NCI-H82 treated with DMSO at 0.1 percent for 48 hours (cell line): ENCODE measurements at regions not wholly inside any gene's neighbourhood (a gene's known extent, or its start where the extent isn't known, plus 50 kb on each side); places are given as distances from the start of the nearest gene placed in this dataset.
"Not testable (repeated sequence)": the region's sequence is repeated elsewhere in the genome, so short reads cannot be mapped to it uniquely, and the experiment has no call there.

Experiments used
- DNase-seq: peaks from one replicate; lab custom pipeline; 2025; ENCODE audit not compliant: unreplicated experiment; lab: John Stamatoyannopoulos, UW

DNA sequence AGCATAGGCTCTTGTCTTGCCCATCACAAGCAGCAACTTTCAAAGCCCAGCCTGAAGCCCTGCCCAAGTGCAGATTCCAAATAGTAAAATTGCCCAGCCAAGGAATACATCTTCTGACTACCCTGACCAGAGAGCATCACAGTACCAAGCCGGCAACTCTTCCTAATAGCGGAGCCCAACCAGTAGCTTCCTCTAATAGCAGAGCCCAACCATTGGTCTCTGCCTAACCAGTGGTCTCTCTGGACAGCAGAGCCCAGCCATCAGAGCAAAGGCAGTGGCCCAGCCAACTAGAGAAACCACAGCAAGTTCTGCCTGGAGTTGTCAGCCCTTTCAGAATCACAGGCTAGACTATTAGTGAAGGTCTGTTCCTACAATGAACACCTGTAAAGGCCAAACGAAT, 285.6 kb downstream of the HGF start:
- peak; percentile 21 for DNase-seq

GRCh38 chr7:81482600-81483186, 287.2 kb downstream of the HGF start:
- DNase-seq = no peak

- no peak for DNase-seq
These were observed 291.2 kb downstream of the HGF start for GRCh38 chr7:81478664-81479063.

DNA sequence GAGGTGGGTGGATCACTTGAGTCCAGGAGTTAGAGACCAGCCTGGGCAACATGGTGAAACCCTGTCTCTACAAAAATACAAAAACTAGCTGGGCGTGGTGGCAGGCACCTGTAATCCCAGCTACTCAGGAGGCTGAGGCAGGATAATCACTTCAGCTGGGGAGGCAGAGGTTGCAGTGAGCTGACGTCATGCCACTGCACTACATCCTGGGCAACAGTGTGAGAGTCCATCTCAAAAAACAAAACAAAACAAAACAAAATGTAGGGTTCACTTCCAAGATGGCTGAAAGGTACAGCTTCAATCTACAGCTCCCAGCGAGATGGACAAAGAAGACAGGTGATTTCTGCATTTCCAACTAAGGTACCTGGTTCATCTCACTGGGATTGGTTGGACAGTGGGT, 291.6 kb downstream of the HGF start:
- DNase-seq = not testable (repeated sequence)

DNA sequence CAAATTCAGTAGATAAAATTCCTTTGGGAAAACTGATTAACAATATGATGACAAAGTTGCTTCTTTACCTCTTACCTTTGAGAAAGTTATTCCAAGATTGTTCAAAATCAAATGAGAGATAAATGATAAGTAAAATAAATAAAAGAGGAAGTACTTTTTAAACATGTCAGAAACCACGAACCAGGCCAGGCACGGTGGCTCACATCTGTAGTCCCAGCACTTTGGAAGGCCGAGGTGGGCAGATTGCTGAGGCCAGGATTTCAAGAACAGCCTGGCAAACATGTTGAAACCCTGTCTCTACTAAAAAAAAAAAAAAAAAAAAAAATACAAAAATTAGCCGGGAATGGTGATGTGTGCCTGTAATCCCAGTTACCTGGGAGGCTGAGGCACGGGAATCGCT, 296.6 kb downstream of the HGF start:
- no peak for DNase-seq

GRCh38 chr7:81470724-81471379, 299.0 kb downstream of the HGF start:
- no peak for DNase-seq

DNA sequence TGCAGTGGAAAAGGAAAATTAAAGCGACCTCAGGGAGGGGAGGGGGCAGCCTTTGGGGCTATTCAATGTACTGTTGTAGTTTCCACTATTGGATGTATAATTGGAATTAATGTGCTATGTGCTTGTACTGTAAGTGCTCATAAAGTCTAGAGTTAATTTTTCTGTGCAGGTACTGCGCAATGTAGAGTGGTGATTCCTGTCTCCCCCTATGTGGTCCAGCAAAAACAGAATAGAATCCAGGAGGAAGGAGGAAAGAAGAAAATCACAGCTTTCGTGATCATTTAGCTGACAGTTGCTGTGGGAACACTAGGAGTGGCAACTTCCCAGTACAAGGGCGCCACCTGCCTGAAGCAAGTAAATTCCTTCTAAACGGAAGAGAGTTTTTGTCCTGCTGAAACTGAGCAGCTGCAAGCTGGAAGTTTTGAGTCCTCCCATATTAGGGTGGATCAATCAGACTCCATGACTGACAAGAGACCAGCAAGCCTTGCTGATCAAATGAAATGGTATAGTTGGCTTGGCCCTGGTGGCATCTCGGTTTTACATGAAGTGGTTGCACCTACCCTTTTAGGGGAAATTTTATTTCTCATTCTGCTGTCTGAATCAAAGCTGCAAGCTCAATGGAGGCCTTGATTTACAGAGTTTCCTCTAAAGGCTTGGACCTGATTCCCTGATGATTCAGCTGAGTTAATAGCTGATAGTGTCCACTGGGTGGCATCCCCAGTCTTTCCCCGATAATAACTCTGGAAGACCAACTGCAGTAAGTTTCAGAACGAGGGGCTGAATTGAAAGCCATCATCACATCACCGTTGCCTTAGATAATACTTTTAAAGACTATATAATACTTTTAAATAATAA, 299.8 kb downstream of the HGF start:
- DNase-seq = peak; percentile 71

GRCh38 chr7:81469153-81469868, 300.5 kb downstream of the HGF start:
- no peak for DNase-seq

GRCh38 chr7:81468526-81468925, 301.3 kb downstream of the HGF start:
- DNase-seq = no peak

GRCh38 chr7:81467964-81468363, 301.9 kb downstream of the HGF start:
- DNase-seq = no peak

DNA sequence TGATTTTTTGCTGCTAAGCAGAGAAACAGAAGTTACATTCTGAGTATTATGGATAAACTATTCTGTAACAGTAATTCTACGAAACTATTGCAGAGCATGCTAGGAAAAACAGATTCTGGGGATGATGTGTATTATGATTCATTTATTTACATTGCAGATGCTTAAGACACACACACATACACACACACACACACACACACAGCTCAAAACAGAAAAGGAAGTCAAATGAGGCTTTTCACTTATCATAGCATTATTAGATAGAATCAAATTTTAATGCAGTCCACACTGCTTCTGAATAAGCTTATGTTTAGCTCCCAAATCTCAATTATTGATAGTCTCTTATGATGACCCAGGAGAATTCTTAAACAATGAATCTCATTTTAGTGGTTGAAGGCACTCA, 307.2 kb downstream of the HGF start:
- DNase-seq = no peak

DNA sequence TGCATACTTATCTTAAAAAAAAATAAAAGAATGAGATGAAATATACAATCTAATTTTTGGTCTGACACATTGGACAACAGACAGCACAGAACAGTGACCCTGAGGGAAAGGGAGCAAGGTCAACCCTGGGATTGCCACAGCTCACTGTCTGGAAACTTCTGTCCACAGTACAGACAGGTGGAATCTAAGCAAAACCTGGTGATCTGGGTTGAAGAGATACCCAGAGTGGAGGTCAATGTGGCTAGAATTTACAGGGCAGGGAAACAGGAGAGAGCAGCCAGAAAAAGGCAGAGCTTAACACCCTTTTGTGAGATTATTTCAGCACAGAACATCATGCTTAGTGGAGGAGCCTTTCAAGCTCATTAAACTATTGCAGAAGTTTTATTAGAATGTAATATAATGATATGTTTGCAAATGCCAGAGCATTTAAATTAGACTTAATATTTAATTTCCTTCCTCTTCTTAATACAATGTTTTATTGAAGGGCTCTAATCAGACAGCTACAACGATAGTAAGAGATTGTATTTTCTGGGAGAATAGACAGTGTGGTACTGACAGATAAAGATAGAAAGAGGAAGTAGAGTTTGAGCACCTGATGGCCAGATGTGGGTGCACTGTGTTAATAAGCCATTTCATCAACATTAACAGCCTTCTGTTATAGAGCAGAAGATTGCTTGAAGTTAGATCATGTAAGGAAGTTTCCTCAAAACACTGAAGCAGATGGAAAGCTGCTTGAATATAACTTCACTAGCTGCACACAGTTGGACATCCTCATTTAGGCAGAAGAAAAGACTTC, 309.4 kb downstream of the HGF start:
- no peak for DNase-seq

GRCh38 chr7:81459485-81459884, 310.4 kb downstream of the HGF start:
- DNase-seq = no peak

DNA sequence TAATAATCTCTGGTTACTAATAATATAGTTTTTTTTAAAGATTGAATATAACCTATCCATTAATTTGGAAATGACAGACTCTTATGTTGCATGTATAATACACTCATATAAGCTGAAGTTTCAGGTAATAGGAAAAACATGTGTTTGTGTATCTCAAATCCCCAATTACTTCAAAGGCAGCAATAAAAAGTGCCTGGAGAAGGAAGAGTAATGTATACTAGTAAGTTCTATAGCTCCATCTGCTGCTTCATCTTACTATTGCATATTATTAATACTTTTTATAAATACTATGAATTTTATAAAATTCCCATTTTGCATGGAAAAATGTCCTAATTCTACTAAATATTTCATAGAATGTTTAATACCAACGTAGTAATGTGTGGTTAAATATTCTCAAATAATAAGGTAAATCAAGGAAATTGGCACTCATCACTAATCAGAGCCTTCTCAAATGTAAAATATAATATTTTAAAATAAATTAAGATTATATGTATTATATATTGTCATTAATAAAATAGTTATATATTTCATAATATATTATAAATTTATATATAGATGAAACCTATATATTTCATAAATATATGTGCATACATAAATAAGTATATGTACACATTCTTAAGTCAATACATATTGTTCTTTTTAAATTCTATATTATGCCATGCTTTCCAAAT, 311.9 kb downstream of the HGF start:
- DNase-seq = peak; percentile 45

GRCh38 chr7:81453770-81454169, 316.1 kb downstream of the HGF start:
- not testable (repeated sequence) for DNase-seq

DNA sequence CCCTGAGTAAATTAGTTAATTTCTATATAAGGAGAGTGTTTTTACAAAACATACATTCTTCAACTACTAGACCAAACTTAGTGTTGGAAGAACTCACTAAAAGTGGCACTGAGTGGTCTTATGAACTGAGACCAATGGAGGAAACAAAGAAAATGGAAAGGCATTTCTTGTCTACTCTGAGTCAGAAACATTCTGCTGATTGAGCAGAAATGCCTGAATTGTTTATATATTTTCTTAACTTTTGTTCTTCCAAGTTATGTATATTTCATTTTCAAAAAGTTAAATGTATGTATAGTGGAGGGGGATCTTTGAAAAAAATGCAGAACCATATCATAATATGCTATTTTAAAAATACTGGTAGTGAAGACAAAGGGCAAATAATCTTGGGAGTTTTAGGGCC, 320.7 kb downstream of the HGF start:
- DNase-seq = no peak

GRCh38 chr7:81447351-81447952, 322.4 kb downstream of the HGF start:
- peak; percentile 73 for DNase-seq

DNA sequence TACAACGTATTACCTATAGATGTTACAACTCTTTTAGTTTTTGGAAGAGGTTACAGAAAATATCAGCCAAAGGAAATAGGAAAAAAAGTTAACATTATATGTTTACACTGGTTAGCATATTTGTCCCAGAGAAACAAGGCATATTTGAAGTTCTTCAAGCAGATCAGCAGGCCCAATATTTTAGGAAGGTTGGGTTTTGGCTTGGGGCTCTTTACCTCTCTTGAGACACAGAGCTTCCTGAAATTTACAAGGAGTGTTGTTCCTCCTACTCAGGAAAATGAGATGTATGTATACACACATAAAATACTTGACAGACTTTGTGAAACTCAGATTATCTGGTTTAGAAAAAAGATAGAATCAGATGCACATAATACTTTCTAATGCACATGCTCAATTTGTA, 323.6 kb downstream of the HGF start:
- no peak for DNase-seq

GRCh38 chr7:81445462-81445861, 324.4 kb downstream of the HGF start:
- DNase-seq = no peak

GRCh38 chr7:81441750-81442149, 328.1 kb downstream of the HGF start:
- DNase-seq = no peak
